ENCODE measurements at regions not wholly inside any gene's neighbourhood (a gene's known extent, or its start where the extent isn't known, plus 50 kb on each side); places are given as distances from the start of the nearest gene placed in this dataset.

- DNase-seq: no peak
These were observed 54.4 kb downstream of the ZNF503 start for GRCh38 chr10:75347186-75347585.

DNA sequence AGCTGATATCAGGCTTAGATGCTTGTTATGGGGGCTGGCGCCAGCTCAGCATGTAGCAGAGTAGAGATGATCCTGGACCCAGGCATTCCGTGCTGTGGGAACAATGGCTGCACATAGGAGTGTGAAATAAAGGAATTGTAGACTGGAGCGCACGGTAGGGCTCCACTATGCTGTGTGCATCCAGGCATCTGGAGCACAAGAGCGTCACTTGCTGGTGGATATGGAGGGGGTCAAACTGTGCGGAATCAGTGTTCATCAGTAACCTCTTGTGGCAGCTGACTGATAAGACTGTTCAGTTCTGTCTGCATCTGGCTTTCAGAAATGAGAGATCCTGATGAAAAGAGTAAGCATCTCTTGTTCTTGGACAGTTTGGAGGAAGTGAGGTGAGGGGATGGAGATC lies 55.8 kb downstream of the ZNF503 start:
- DNase-seq: no peak

DNA sequence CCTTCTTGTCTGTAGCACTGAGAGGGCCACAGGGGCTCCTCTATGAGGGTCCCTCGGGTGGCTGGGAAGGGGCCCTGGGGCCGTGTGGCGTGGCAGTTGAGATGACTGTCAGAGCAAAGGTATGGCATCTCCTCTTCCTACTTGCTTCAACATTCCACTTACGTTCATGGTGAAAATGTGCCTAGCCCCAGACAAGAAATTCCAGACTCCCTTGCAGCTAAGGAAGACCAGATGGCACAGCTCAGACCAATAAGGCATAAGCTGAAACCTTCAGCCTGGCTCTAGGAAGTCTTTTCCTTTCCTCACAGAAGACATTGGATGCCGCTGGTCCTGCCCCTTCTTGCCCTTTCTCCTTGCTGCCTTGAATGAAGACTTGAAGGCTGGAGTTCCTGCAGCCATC lies 57.4 kb downstream of the ZNF503 start:
- no peak for DNase-seq

GRCh38 chr10:75342397-75342796 lies 59.2 kb downstream of the ZNF503 start:
- no peak for DNase-seq

GRCh38 chr10:75335983-75336382 lies 65.6 kb downstream of the ZNF503 start:
- no peak for DNase-seq

DNA sequence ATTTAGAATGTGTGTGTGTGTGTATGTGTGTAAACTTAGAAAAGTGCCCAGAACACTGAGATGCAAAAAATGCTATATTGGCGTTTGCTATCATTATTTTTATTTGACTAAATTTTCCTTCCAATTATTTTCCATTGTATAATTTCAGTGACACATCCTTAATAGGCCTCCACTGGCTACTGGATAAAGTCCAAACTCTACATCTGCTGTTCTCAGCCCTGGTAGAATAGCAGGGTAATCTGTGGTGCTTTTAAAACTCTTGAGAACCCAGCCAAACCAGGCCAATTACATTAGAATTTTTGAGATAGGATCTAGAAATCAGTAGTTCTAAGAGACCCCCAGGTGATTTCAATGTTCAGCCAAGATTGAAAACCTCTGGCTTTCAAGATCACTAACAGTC lies 66.4 kb downstream of the ZNF503 start:
- DNase-seq: no peak

DNA sequence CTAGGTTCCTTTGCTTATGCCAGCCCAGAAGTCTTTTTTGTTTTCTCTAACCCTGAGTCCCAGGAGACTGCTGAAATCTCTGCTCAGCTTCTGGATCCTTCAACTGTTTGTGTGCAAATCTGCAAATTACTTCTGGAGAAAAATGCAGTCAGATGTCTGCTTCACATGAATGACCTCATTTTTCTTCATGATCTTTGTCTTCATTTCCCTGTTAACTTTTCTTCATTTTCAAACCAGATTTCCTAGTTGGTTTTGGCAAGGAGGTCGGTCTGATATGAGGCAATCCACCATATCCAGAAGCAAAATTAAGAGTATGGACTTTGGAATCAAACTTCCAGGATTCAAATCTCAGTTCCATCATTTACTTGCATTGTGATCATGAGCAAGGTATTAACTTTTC lies 66.8 kb downstream of the ZNF503 start:
- no peak for DNase-seq

GRCh38 chr10:75332081-75332480 lies 69.5 kb downstream of the ZNF503 start:
- DNase-seq: no peak

GRCh38 chr10:75331081-75331480 lies 70.5 kb downstream of the ZNF503 start:
- DNase-seq: no peak

- no peak for DNase-seq
These were observed 72.3 kb downstream of the ZNF503 start for GRCh38 chr10:75329190-75329745.

- DNase-seq: no peak
These were observed 75.3 kb downstream of the ZNF503 start for GRCh38 chr10:75326306-75326705.

DNA sequence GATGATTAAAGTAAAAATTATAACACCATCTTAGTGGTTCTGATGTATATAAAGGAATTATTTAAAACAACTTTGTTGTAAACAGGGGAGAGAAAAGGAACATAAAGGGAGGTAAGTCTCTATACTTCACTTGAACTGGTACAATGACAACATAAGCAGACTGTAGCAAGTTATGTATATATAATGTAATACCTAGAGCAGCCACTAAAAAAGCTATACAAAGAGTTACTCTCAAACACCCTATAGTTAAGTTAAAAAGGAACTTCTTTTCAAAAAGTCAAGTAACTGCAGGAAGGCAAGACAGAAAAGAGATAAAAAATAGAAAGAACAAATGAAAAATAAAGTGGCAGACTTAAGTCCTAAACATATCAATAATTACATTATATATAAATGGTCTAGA lies 82.3 kb downstream of the ZNF503 start:
- no peak for DNase-seq

- DNase-seq: no peak
These were observed 78.8 kb upstream of the COMTD1 start for GRCh38 chr10:75314570-75314969.

GRCh38 chr10:75312440-75312839 lies 76.7 kb upstream of the COMTD1 start:
- no peak for DNase-seq

DNA sequence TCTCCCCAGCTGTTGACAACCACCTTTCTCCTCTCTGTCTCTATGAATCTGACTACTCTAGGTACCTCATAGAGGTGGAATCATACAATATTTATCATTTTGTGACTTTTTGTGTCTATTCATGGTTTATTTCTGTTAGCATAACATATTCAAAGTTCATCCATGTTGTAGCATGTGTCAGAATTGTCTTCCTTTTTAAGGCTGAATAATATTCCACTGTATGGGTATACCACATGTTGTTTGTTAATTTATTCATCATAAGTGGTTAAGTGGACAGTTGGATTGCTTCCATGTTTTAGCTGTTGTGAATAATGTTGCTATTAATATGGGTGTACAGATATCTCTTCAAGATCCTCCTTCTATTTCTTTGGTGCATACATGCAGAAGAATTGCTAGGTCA lies 69.9 kb upstream of the COMTD1 start:
- DNase-seq: no peak

DNA sequence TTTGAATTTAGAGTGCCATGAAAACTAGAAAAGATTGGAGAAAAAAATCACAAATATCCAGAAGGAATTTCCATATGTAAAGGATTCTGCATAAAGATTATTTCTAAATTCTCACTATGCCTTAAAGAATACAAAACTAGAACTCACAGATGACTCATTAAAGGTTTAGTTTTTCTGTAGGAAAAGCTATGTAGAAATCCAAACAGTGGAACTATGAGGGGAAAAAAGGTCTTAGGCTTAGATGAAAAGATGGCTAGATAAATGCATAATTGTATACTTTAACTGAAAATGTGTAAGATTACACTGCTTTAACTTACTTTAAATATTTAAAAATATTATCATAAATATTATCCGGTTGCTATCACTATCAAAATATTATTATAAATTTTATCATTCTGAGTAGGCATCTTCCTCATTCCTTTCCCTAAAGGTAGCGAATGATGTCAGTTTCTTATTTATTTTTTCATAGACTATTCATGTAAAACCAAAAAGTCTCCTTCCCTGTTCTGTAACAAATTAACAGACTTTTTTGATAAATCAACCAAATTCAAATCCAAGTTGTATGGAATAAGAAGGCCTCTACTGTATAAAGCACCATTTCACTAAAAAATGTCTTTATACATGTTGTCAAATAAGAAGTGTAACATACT lies 69.1 kb upstream of the COMTD1 start:
- DNase-seq: no peak

DNA sequence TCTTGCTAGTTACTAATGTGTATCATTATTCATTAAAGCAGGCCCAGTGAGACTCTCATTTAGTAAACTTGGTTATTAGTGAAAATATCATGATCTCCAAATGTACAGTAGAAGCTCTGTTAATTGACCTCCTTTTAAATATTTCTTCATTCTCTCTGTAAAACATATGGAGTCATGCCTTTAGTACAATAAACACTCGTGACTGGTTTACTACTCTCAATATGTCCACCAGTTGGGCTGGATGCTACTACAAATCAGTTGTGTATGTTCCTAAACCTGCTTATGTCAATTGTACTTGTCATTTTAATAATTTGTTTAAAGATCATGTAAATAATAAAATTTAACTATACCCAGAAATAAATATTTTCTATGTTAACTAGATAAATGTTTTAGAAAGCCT lies 68.6 kb upstream of the COMTD1 start:
- no peak for DNase-seq

GRCh38 chr10:75303045-75303777 lies 67.5 kb upstream of the COMTD1 start:
- no peak for DNase-seq

- no peak for DNase-seq
These were observed 66.3 kb upstream of the COMTD1 start for GRCh38 chr10:75302029-75302428.

DNA sequence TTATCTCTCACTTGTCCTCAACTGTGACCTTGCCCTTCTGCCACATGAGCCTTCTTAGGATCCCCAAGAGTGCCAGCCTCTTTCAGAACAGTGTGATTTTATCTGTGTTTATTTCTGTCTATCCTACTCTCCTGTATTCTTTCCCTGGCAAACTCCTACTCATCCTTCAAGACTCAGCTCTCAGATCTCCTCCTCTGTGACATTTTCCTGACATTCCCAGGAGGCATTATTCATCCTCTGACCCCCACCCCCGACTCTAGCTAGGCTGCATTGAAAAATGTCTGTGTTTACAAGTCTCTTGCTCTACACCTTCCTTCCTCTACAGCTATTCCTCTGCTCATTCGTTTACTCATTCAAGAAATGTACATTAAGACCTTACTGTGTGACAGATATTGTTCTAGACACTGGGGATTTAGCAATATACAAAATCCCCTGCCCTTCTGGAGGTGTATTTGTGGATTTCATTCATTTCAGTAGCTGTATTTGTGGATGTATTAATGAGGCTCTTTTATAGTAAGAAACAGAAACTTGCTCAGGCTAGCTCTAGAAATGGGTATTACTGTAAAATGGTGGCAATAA lies 61.4 kb upstream of the COMTD1 start:
- DNase-seq: no peak

DNA sequence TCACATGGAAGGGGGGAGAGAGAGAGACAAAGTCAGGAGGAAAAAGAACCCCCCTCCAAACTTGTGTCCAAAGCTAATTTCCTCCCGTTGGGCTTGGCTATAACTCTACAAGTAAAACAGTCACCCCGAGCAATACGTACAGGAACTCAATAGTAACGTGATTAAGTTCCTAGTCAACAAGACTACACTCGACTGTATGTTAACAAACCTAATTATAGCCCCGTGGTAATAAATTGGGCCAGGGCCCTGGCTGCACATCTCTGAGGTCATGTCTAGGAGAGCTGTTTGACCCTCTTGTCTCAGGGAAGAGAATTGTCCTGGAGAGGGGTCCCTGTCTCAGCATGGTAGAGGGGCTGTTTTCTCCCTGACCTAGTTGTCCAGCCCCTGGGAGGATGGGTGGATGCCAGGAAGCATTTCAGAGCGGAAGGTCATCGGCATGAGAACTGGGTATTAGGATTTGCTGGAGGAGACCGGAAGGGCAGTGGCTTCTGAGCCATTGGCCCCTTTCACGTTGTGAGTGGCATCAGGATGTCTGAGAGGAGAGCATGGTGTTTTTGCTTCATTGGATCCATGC lies 60.2 kb upstream of the COMTD1 start:
- DNase-seq: no peak

- peak; percentile 39 for DNase-seq
These were observed 59.3 kb upstream of the COMTD1 start for GRCh38 chr10:75294866-75295701.

- DNase-seq: no peak
These were observed 58.7 kb upstream of the COMTD1 start for GRCh38 chr10:75294518-75294865.
